NCI-H69 (cell line): ENCODE measurements at regions not wholly inside any gene's neighbourhood (a gene's known extent, or its start where the extent isn't known, plus 50 kb on each side); places are given as distances from the start of the nearest gene placed in this dataset.
A peak's percentile ranks its signal among the peaks of the same experiment; 100 is the strongest.
"Not testable (repeated sequence)": the region's sequence is repeated elsewhere in the genome, so short reads cannot be mapped to it uniquely, and the experiment has no call there.

Experiments
- DNase-seq: peaks from one replicate; lab custom pipeline; 2025; lab: John Stamatoyannopoulos, UW

DNA sequence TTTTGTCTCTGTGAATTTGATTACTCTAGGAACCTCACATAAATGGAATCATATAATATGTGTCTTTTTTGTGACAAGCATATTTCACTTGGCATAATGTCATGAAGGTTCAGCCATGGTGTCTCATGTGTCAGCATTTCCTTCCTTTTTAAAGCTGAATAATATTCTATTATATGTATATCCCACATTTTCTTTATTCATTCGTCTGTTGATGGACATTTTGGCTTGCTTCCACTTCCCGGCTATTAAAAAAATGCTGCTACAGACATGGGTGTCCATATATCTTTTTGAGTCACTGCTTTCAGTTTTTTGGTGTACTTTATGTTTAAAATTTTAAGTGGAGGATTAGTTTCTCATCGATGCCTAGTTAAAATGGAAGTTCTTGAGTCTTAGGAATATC is 59.8 kb upstream of the C5orf63 start:
- no peak for DNase-seq

DNA sequence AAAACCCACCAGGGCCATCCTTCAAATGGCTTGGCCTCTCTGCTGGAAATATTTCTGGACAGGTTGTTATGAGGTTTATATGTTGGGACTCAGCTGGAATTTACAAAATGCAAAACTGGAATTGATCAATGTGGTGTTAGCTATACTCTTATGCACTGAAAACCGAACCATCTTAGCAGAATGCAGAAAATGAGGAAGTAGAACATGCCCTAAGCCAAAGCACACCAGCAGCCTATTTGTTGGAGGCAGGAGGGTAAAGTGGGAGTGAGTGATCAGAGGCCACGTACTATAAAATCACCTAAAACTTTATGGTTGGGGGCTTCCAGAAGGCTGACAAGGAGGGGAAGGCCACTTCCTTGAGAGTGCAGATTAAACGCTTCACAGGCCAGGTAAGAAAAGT is 63.6 kb upstream of the C5orf63 start:
- DNase-seq = no peak

- no peak for DNase-seq
These were observed 70.4 kb upstream of the C5orf63 start for GRCh38 chr5:127143722-127144121.

GRCh38 chr5:127153031-127153430 is 79.7 kb upstream of the C5orf63 start:
- no peak for DNase-seq

- DNase-seq = no peak
These were observed 80.2 kb upstream of the C5orf63 start for GRCh38 chr5:127153521-127153920.

GRCh38 chr5:127163750-127164149 is 90.4 kb upstream of the C5orf63 start:
- no peak for DNase-seq

DNA sequence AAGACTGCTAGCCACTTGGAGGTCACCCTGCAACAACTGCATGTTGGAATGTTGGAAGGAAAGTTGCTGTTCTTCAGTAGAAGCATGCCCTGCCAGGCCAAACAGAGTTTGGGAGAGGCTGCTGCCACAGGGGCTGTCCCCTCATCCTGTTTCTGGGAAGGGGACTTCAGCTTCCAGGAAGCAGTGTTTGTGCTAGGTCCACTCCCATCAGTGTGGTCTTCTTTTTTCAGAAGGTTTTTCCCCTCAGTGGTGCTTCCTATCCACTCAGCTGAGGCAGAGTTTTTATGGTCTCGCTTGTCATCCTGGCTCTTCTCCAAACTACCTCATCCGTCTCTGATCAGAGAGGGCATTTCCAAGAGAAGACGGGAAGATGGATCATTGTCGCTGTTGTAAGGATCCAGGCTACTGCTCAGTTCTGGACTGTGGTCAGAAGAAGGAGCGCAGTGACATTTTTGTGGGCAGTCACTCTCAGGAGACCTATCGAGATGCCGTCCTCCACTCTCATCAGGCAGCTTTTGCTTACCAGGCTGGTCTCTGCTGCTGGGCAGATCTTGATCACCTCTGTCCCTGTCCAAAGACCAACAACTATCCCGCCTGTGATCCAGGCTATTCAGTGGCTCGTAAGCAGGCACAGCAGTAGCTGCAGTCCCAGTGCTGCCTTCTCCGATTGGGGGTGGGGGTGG is 97.8 kb upstream of the C5orf63 start:
- no peak for DNase-seq

GRCh38 chr5:127176769-127177168 is 103.5 kb upstream of the C5orf63 start:
- DNase-seq = peak; percentile 32

- DNase-seq = not testable (repeated sequence)
These were observed 108.0 kb upstream of the MEGF10 start for GRCh38 chr5:127182631-127183030.

- no peak for DNase-seq
These were observed 107.3 kb upstream of the MEGF10 start for GRCh38 chr5:127183332-127183731.

DNA sequence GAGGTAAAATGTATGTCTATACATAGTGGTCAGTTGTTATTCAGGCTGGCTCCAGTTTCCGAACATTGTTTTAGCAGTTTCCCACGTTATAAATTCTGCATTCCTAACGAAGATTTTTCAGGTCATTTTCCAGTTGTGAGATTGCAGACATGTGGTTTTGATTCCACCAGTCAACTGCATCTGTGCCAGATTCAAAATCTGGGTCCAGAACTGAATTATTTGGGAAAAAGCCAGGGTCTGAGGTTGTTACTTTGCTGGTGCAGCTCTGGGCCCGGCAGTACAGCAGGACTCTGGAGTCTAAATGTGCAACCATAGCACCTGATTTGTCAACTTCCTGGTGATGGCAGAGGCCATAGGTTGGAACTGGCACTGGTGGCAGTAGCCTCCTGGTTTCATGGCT is 105.7 kb upstream of the MEGF10 start:
- no peak for DNase-seq

DNA sequence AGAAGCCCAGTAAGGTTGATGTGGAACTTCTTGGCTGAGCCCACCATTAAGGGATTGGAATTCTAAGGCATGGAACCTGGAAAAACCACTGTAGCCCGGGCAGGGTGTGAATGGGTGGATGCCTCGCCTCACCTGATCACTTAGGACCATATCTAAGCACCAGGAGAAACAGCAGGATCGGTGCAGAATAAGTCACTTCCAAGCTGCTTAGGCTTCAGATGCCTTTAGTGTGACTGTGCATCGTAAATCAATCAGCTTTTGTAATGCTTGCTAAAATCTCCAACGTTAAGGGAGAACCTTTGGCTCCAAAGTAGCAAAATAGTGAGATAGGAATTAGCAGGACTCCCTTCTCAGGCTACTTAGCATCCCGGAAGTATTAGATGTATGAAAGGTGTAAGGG is 103.9 kb upstream of the MEGF10 start:
- DNase-seq = no peak

DNA sequence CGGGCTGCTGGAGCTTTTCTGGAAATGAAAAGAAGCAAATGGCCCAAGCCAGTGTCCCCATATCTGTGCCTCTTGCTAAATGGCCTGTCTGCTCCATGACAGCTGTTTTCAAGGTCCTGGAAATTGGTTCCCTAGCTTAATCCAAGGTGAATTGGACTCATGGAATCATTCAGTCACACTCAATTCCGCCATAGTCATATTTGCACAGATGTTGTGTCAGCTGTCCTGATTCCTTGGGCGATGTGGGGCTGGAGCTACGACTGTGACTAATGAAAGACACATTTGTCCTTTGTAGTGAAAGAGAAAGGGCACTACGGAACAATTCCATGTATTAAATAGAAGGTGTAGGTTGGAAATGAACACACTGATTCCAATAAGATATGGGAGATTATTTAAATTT is 102.9 kb upstream of the MEGF10 start:
- peak; percentile 12 for DNase-seq

GRCh38 chr5:127192150-127192549 is 98.4 kb upstream of the MEGF10 start:
- DNase-seq = no peak

DNA sequence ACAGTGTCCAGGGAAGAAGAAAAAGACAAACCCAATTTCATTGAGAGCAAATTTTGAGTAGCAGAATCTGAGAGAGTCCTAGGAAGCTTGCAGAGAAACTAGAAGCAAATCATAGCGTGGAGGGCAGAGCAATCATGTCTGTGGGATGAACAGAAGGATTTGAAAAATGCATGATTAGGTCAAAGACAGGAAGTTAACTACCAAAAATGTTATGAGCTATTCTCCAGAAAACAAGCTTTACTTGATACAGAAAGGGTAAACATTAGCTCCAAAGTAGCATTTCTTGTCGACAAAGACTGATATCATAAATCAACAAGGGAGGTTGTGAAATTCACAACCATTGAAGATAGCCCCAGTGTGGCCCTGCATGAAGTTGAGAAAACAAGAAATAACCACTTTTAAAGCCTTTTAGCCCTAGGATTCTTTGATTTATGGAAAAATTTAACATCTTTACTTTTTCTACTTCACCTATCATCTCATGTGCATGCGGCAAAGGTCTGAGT is 97.7 kb upstream of the MEGF10 start:
- DNase-seq = no peak

DNA sequence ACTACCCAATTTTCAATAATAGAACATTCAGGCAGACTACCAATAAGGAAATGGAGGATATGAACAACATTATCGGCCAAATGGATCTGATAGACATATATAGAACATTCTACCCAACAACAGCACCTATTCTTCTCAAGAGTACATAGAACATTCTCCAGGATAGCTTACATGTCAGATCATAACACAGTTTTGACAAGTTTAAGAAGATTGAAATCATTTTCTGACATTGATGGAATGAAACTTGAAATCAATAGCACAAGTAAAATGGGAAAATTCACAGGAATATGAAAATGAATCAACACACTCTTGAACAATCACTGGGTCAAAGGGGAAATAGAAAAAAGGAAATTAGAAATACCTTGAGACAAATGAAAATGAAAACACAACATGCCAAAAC is 94.6 kb upstream of the MEGF10 start:
- DNase-seq = no peak

- DNase-seq = peak; percentile 61
These were observed 93.0 kb upstream of the MEGF10 start for GRCh38 chr5:127197402-127198167.

DNA sequence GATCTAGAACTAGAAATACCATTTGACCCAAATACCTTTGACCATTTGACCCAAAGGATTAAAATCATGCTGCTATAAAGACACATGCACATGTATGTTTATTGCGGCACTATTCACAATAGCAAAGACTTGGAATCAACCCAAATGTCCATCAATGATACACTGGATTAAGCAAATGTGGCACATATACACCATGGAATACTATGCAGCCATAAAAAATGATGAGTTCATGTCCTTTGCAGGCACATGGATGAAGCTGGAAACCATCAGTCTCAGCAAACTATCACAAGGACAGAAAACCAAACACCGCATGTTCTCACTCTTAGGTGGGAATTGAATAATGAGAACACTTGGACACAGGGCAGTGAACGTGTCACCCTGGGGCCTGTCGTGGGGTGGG is 87.9 kb upstream of the MEGF10 start:
- DNase-seq = not testable (repeated sequence)

GRCh38 chr5:127203818-127204217 is 86.8 kb upstream of the MEGF10 start:
- DNase-seq = no peak

- no peak for DNase-seq
These were observed 85.4 kb upstream of the MEGF10 start for GRCh38 chr5:127205147-127205546.

GRCh38 chr5:127206320-127207113 is 84.1 kb upstream of the MEGF10 start:
- DNase-seq = peak; percentile 96

GRCh38 chr5:127210042-127210441 is 80.6 kb upstream of the MEGF10 start:
- DNase-seq = peak; percentile 73

- no peak for DNase-seq
These were observed 77.4 kb upstream of the MEGF10 start for GRCh38 chr5:127213231-127213630.
